GM21717 (cell line): ENCODE measurements at regions not wholly inside any gene's neighbourhood (a gene's known extent, or its start where the extent isn't known, plus 50 kb on each side); places are given as distances from the start of the nearest gene placed in this dataset.

Experiments
- ATAC-seq: cut with Tn5 transposase; IDR thresholded peaks from one replicate; pipeline ENCODE4 v1.9.1; 2021; ENCODE audit warnings: mild to moderate bottlenecking, moderate library complexity; ENCODE audit not compliant: unreplicated experiment

DNA sequence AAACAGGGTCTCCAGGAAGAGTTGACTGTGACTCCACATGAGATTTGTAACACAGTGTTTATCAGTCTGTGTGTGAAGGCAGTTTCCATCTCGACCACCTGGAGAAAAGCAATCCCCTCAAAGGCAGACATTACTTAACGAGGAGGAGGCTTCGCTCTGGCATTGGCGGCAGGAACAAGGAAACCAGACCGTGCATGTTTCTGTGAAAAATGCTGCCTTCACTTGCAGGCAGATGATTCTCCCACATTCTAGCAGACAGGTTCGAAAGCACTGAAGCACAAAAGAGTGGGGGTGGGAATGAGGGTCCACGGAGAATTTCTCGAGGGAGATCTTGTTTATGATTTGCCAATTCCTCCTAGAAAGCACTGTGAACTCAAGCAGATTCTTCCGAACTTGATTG is 414.0 kb downstream of the SLC4A3 start:
- ATAC-seq: no peak

DNA sequence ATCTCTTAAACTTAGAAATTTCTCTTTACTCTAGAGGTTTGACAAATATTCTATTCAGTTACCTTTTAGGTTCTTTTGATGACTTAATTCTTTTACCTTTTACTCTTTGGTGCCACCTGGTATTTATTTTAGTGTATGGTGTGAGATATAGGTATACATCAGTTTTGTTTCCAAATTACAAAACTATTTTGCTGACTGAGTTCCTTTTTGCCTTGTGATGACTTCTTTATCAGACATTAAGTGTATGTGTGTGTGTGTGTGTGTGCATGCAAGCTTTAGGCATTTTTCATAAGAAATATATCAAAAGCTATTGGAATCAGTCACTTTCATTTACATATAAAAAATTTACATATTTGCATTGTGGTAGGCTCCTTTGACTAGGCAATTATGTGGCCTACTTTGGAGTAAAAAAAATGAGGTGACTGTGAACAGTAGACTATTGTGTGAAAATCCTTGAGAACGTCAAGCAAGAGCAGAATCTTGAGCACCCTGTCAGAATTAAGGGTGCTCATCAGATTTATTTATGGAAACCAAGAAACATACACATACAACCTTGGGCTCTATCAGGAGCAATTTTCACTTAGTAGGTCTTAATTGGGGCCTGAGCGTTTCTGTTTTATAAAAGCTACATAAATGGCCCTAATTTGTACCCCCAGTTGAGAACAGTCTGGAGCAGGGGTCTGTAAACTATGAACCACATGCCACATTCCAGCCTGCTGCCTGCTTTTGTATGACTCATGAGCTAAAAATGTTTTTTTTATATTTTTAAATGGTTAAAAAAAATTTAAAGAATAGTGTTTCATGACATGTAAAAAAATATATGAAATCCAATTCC is 415.9 kb downstream of the SLC4A3 start:
- no peak for ATAC-seq

DNA sequence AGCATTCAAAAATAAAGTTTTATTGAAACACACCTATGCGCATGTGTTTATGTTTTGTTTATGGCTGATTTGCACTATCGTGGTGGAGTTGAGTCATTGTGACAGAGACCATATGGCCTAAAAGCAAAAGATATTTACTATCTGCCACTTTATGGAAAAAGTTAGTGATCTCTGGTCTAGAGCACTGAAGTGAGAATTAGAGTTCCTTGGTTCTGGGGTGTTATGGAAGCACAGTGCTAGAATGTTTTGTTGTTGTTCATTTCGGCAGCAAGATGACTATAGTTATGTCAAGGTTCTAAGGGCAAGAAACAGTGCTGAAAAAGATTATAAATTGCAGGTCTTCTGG is 416.5 kb downstream of the SLC4A3 start:
- no peak for ATAC-seq

DNA sequence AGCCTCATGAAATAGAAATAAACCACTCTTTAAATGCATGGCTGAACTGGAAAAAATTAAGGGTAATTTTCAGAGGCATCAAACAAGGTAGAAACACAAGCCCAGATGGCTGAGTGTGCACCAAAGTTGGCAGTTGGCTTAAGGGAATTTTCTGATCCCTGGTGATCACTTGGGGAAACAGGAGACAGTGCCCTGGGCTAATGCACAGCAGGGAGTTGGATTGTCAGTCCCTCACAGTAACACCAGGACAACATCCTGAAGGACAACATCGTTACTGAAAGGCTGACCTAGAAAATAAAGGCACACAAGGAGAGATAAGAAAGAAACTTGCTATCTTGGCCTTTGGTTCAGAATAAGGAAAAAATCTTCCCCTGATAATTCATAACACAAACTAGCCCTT is 417.0 kb downstream of the SLC4A3 start:
- no peak for ATAC-seq

DNA sequence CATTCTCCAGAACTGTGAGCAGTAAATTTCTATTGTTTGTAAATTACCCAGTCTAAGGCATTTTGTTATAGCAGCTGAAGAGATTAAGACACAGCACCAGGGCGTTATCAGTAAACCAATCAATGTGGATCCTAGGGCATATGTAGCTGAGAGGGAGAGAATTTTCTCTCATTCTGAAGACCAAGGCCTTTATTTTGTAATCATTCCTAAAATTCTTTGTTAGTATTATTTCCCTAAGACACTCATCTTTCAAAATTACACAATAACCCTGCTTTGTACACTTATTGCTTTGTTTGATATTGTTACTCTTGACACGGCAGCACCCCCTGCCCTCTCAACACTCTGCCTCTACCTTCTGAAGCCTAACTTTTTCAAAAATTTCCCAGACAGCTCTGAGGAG is 419.1 kb downstream of the SLC4A3 start:
- ATAC-seq: no peak

DNA sequence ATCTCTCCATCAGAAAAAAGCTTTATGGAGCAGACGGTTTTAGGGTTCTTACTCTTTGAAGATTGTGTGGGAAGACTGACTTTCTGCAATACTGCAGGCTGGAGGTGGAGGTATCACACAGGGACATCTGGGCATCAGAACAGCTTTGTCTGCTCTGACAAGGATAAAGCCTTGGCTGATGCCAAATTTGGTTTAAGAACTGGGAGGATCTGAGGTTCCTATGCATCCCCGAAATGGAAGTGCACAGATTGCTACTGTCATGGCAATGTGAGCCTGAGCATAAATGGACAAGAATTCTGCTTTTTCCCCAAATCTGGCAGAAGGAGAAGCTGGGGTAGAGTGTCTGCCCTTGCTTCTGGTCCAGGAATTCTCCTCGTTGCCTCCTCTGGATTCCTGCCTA is 424.3 kb downstream of the SLC4A3 start:
- no peak for ATAC-seq

DNA sequence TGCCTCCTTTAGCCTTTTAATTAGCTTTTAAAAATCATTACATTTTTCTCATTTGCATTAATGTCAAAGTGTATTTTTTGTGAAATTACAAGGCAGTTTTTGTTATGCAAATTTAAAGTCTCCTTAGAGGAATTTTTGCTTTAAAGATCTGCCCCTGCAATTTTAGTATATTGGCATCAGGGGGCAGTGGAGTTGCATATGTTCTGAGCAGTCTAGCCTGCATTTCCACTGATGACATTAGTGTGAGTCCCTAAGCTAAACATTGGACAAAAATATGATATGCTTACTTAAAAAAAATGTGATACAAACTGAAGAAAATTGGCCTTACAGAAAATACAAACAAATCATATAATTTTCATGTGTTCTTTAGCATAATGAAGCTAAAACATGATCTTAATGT is 426.5 kb downstream of the SLC4A3 start:
- ATAC-seq: no peak

DNA sequence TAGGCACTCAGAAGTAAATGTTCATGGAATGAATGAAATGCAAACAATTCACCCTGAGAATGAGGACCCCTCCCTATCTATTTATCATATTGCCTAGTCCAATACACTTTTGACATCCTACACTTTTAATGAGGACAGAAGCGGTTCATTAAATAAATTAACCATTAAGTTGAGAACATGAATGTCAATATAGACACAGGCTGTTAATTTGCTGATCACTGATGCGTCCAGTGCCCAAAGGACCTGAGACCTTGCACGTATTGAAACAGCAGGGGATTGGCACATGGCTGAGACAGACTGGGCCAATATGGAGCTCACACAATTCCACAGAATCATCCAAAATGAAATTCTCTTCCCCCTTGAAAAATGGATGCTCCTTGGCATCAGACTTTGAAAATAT is 430.0 kb downstream of the SLC4A3 start:
- no peak for ATAC-seq

DNA sequence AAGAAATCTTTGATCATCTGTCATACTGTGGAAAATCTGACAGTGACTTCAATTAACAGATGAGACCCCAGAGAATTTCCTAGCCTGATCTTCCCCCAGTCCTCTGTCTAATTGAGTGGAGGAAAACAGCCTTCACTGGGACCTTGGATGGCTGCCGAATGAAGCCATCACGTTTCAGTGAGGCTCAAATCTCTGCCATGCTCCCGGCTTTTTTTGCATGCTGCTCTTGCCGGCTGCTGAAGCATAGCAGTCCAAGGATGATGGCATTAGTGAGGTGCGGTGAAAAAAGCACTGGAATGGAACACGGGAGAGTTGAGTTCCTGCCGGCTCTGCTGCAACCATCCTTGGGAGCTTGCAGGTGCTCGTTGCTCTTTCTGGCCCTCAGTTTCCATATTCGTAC is 430.5 kb downstream of the SLC4A3 start:
- ATAC-seq: no peak

DNA sequence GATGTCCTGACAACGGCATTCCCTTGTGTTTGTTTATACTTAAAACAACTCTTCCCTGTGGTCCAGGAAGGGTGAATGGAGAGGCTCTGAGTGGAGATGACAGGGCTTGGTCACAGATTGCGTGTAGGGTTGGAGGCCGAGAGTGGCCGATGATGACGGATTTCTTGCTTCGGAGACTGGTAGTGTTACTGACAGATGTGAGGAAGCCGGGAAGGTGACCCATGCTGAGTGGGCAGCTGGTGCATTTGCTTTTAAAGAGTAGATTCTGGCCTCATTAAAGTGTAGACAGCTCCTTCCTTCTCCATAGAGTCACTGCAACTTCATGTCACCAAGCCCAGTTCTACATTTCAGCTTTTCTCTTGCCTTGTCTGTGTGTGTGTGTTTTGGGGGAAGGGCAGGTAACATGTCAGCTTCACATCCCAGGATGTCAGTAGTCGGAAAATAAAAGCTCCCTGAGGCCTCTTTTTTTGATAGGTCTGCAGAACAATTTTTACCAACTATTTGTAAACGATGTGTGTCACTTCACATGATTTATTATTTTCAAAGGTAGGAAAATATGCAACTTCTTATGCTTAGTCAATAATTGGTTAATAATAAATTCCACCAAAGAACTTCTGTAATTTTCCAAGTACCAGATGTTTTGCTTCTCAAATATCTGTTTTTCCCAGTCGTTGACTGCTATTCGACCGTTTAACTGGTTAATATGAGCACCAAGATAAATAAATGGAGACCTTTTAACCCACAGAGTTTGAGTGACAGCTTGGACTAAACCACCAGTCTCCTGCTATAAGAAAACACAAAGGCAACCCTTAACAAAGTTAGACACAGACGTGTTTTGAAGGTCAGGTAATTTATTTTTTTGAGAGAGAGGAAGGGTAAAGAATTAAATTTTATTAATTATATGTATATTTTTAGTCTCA is 436.9 kb downstream of the SLC4A3 start:
- no peak for ATAC-seq

DNA sequence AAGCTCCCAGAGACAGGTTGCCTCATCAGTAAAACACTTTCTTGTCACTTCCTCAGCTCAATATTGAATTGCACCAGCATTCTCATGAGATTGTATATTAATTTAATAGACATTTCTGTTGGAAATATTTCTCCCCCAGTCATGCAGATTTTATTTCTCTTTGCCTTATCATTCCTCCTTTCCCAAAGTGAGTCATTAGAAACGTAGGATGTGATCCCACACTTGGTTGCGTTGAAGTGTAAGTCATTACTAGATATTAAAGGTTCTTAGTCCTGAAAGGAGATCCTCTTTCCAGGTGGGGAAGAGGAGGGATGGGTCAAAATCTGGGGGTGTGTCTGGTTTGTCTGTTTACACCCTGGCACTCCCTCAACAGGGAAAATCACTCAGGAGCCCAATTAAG is 438.2 kb downstream of the SLC4A3 start:
- no peak for ATAC-seq

DNA sequence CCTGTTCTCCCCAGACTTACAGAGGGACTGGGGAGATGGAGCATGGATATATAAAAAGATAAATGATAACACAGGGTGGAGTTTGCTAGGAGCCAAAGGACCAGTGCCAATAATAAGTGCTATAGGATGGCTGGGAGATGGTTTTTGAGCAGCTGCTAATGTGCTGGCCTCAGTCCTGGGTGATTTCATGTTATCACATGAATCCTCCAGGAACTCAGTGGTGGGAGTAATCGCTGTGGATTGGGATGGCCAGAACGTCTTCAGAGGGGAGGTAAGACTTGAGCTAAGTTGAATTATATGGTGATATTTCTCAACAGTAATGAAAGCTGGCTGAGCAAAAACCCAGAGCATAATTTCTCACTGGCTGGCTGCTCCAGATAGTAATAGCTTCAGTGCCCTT is 441.4 kb downstream of the SLC4A3 start:
- ATAC-seq: no peak

DNA sequence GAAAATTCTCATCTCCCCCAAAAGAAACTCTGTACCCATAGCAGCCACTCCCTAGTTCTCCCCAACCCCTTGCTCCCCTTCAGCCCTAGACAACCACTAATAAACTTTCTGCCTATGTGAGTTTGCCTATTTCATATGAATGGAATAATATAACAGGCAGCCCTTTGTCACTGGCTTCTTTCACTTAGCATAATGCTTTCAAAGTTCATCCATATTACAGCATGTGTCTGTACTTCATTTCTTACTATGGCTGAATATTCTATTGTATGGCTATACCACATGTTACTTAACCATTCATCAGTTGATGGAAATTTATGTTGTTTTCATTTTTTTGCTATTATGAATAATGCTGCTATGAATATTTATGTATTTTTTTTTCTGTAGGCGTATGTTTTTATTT is 442.9 kb downstream of the SLC4A3 start:
- no peak for ATAC-seq

DNA sequence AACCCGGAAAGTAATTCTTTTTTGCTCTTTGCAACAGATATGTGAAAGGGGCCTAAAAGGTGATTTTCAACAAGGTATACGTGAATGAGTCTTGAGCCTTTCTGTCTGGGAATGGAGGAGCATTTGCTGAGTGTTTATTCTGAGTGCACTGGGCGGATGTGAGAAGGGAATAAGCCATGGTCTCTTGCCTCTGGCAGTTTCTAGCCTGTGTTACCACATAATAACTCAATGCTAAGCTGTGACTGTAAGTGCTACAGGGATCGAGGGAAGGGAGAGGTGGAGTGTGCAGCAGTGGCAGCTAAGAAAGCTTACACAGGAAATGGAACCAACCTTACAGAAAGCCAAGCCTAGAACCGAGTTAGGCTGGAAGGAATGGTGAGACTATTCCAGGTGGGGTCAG is 444.3 kb downstream of the SLC4A3 start:
- no peak for ATAC-seq

DNA sequence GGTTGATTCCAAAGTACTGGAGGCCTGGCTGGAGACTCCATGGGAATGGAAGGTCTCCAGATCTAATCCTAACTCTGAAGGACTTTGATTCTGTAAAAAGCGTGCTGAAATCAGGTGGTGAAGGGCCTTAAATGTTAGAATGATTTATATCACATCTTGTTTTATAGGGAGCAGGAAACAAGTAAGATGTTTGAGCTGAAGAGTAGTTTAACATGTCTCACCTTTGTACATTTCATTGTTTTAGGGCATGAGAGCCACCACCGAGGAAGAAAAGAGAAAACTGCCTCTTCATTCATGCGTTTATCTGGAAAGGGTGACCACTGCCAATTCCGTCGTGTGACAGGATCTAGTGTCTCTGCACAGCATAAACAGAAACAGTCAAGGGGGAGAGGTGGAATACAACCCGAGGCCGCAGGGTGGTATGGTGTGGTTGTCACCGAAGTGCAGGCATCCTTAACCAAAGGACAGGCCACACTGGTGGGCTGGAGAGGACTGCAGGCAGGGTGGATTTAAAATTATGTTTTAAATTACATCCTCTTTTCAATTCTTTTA is 445.3 kb downstream of the SLC4A3 start:
- ATAC-seq: no peak

DNA sequence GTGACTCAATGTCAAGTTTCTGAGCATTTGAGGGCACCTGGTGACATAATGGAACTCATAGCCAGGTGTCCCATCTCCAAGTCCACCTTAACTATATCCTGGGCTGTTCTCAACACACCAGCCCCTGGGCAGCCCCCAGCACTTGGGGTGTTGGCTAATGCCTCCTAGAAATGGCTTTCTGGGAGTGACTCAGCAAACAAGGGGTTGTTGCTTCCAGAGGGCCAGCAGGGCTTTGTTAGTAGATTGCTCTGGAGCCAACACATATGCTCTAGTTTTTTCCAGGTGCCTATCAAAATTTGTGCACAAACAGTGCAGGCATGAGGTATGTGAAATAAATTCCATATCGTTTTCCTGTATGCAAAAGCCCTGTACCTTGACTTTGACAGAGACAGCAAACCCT is 448.4 kb downstream of the SLC4A3 start:
- ATAC-seq: no peak

DNA sequence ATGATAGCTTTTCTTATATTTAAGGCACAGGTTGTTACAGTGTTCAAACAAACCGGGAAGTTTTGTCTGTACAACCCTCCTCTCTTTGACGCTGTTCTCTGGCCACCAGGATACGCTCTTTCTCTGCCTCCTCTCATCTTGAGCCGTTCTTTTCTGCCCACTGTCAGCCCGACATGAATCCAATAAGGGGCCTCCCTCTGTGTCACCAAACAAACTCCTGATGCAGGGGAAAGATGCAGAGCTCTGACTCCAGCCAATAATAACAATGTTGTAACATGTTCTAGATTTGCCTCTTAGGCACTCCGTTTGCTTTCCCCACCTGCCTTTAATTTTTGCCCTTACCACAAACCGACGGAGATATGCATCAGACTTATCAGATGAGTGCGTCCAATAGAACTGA is 449.3 kb downstream of the SLC4A3 start:
- ATAC-seq: no peak

DNA sequence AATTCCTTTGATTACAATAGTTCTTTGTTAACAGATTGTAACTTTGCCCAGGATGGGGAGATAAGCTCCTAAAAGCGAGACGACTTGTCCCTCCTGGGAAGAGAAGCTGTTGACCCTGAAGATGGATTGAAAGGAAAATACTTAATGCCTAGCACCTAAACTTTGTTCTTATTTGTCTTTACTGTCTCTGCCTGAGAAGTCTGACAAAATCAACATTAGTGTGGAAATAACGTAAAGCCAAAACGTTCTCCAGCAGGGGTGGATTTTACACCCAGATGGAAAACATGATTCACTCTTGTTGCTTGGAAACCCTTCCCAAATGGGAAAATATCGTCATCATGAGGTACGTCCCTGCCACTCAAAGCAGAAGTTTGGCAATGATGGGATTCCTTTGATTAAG is 450.1 kb downstream of the SLC4A3 start:
- no peak for ATAC-seq

DNA sequence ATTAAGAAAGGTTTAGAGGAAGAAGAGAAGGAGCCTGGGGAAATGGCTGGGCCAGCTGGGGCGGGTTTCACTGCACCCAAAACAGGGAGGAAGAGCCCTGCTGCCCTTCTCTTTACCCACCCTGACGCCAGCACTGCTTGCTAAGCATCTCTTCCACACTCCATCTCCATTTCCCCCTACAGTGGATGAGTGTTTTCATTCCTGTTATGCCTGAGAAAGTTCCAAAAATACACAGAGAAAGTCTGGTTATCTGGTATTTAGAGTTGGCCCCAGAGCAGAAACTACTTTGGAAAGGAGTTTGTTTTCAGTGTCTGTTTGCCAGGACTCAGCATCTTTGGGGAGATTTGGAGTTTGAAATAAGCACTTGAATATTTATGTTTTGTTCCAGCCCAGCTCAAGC is 451.0 kb downstream of the SLC4A3 start:
- ATAC-seq: no peak

DNA sequence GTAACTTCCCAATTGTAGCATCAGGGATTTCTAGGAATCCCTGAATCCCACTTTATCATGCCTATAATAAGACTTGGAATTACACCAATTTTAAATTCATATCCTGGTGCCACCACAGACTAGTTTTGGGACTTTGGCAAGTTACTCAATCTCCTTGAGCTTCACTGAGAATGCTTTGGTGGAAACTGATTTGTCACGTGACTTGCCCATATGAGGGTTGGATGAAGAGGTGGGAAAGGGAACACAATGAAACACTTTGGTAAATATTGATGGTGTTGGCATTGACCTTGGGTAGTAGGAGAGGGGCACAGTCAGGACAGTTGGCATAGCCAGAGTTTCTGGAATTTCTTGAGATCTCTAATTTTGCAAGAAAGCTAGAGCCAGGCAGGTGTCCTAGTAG is 452.2 kb downstream of the SLC4A3 start:
- no peak for ATAC-seq

DNA sequence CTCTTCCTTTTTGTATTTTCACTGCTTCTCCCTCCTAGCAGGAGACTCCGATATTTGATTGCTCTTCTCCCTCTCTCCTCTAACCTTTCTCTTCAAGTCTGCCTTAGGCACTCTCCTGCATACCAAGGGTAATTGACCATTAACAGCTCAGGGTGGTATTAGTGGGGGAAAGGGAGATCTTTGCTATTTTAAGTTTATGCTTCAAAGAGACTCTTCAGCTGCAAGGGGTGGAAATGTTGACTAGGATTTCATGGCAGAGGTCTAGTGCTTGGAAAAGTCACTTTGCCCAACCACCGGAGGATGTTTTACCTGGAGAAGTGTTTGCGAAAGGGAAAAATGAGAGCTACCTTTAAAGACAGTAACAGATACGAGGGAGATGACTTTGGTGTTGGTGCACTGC is 453.7 kb downstream of the SLC4A3 start:
- ATAC-seq: no peak

DNA sequence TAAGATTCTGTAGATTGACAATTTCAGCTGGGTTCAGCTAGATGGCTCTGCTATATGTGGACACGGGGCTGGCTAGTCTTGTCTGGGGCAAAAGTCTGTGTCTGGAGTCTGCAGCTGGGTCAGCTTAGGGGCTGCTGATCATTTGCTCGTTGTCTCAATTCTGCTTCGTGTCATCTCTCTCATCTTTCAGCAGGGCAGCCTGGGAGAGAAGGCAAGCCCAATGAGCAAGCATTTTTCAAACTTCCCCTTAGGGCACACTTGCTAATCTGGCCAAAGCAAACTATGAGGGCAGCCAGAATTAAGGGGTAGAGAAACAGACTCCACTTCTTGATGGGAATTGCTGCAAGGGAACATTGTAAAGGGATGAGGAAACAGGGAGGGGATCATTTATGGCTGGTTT is 462.6 kb downstream of the SLC4A3 start:
- no peak for ATAC-seq
